Spleen (tissue), 11 donors: ENCODE measurements at regions not wholly inside any gene's neighbourhood (a gene's known extent, or its start where the extent isn't known, plus 50 kb on each side); places are given as distances from the start of the nearest gene placed in this dataset.

Source experiments
- DNase-seq: peaks from one replicate; pipeline ENCODE4 v3.0.0-alpha.2; 2020
- H3K27ac ChIP-seq, 8 donors: fragments of 200-600 bp; sonication (generic) in 7 of 8; 1 replicate in 4 of 8; 2 replicates in 4 of 8; pipeline versions ENCODE4 v1.5.0 to v1.8.0; 2016 to 2021; ENCODE audit warnings: inconsistent platforms in 4 of 8, mild to moderate bottlenecking in 4 of 8, moderate library complexity in 1 of 8
- H3K27me3 ChIP-seq, 7 donors: fragments of 200-600 bp; sonication (generic) in 6 of 7; replicated peaks in 1 of 7; 1 replicate in 4 of 7; 2 replicates in 3 of 7; pipeline versions ENCODE4 v1.5.0 to v1.8.0; 2016 to 2021; ENCODE audit warnings: inconsistent platforms in 3 of 7, mild to moderate bottlenecking in 1 of 7
- H3K36me3 ChIP-seq, 6 donors: fragments of 200-600 bp; sonication (generic) in 5 of 6; 1 replicate in 4 of 6; 2 replicates in 2 of 6; pipeline versions ENCODE4 v1.5.0 to v1.8.0; 2016 to 2021; ENCODE audit warnings: inconsistent platforms in 2 of 6
- H3K4me1 ChIP-seq, 6 donors: fragments of 200-600 bp; sonication (generic) in 5 of 6; 1 replicate in 3 of 6; 2 replicates in 3 of 6; pipeline versions ENCODE4 v1.5.0 to v1.8.0; 2016 to 2021; ENCODE audit warnings: inconsistent platforms in 3 of 6
- H3K4me3 ChIP-seq, 8 donors: fragments of 200-600 bp; sonication (generic) in 7 of 8; 1 replicate in 4 of 8; 2 replicates in 4 of 8; pipeline versions ENCODE4 v1.5.0 to v1.8.0; 2016 to 2021; ENCODE audit warnings: inconsistent platforms in 4 of 8, mild to moderate bottlenecking in 4 of 8, moderate library complexity in 2 of 8
- H3K9me3 ChIP-seq, 8 donors: fragments of 200-600 bp; sonication (generic) in 7 of 8; 1 replicate in 4 of 8; 2 replicates in 4 of 8; pipeline versions ENCODE4 v1.5.0 to v1.8.0; 2016 to 2021; ENCODE audit warnings: inconsistent platforms in 4 of 8
- CTCF ChIP-seq, 11 experiments: fragments of 200-600 bp in 7 of 11; fragments of 450-650 bp in 4 of 11; sonication (generic) in 4 of 11; IDR thresholded peaks in 8 of 11; conservative IDR thresholded peaks in 3 of 11; 1 replicate in 7 of 11; 2 replicates in 4 of 11; pipeline versions ENCODE4 v1.4.0 to v1.8.0; 2016 to 2021; ENCODE audit warnings: antibody characterized with exemption in 11 of 11, inconsistent platforms in 4 of 11, mild to moderate bottlenecking in 1 of 11
- POLR2A ChIP-seq, 3 donors: fragments of 450-650 bp; IDR thresholded peaks; one replicate each; pipeline ENCODE4 v1.5.1; 2017; ENCODE audit warnings: antibody characterized with exemption in 3 of 3, mild to moderate bottlenecking in 1 of 3
- POLR2AphosphoS5 ChIP-seq, 3 donors: sonication (generic); formaldehyde crosslinking; IDR thresholded peaks; one replicate each; pipeline ENCODE4 v1.5.1; 2017; ENCODE audit warnings: antibody characterized with exemption in 3 of 3
- WGBS, 5 donors: extraction: QIAGEN DNeasy Blood & Tissue Kit in 3 of 5; methylation state at CpG; one replicate each; pipeline versions ENCODE4 v1.1.5 to v1.1.7; 2013 to 2018; 5-methylcytosine and 5-hydroxymethylcytosine counted together
- intact Hi-C: fragments of 100-400 bp; cut with DNase I; formaldehyde crosslinking; loops from one replicate; pipeline ENCODE4 v1.15.0; 2023; ENCODE audit warnings: low total_unique reads
- donor health status: healthy with polysubstance abuse.
- donor health status: DM: no; HTN: no; CAD: no; lungs with moderate emphysema.
- donor health status: DM: no; HTN: no; CAD: no.
- donor health status: Bipolar disorder and iron deficiency.
- donor health status: healthy.
- donor health status: DM: no; HTN: no; CAD: no.
- donor health status: DM: yes; HTN: yes; CAD: no.

GRCh38 chr10:33715303-33715975 is 381.0 kb upstream of the NRP1 start:
- WGBS, 5 donors = 53 to 76% (median 62%) methylated on average over 16 of the region's 16 CpGs
- no peak overlapping the region for H3K27ac ChIP-seq
- intact Hi-C loops = no loop called here
- no peaks in the 10 kb centered on the region for H3K27me3 ChIP-seq
- peaks cover 0 to 25% (median 11%) of the 10 kb centered on the region in 6 donors for H3K4me1 ChIP-seq
- peaks cover 0 to 6% (median 0%) of the 10 kb centered on the region in 8 donors for H3K9me3 ChIP-seq
- TF ChIP-seq CTCF (IDR thresholded peaks at IDR 0.05 in 8 of 11, conservative IDR thresholded peaks at IDR 0.05 in 3 of 11) (no peak), POLR2AphosphoS5 (IDR thresholded peaks at IDR 0.05) (no peak), POLR2A (IDR thresholded peaks at IDR 0.05) (no peak)
- no peak for DNase-seq
- no peaks in the 10 kb centered on the region for H3K36me3 ChIP-seq
- H3K4me3 ChIP-seq = no peak overlapping the region

GRCh38 chr10:33712825-33713224 is 378.4 kb upstream of the NRP1 start:
- peaks cover 0 to 1% (median 0%) of the 10 kb centered on the region in 6 donors for H3K4me1 ChIP-seq
- no peak overlapping the region for H3K4me3 ChIP-seq
- no peak overlapping the region for H3K27ac ChIP-seq
- H3K9me3 ChIP-seq = no peaks in the 10 kb centered on the region
- TF ChIP-seq CTCF (IDR thresholded peaks at IDR 0.05 in 8 of 11, conservative IDR thresholded peaks at IDR 0.05 in 3 of 11) = no peak
- TF ChIP-seq POLR2A (IDR thresholded peaks at IDR 0.05) = no peak
- no peak for TF ChIP-seq POLR2AphosphoS5 (IDR thresholded peaks at IDR 0.05)
- no peak for DNase-seq
- intact Hi-C loops = no loop called here
- H3K36me3 ChIP-seq = no peaks in the 10 kb centered on the region
- WGBS, 5 donors = 84 to 96% (median 93%) methylated on average over 7 of the region's 7 CpGs
- H3K27me3 ChIP-seq = no peaks in the 10 kb centered on the region

GRCh38 chr10:33710006-33710405 is 375.5 kb upstream of the NRP1 start:
- Histone ChIP-seq H3K9me3 (no peaks in the 10 kb centered on the region), H3K27me3 (no peaks in the 10 kb centered on the region), H3K4me3 (no peak overlapping the region), H3K4me1 (no peaks in the 10 kb centered on the region), H3K36me3 (no peaks in the 10 kb centered on the region), H3K27ac (no peak overlapping the region)
- intact Hi-C loops = no loop called here
- TF ChIP-seq POLR2AphosphoS5 (IDR thresholded peaks at IDR 0.05) (no peak), CTCF (IDR thresholded peaks at IDR 0.05 in 8 of 11, conservative IDR thresholded peaks at IDR 0.05 in 3 of 11) (no peak), POLR2A (IDR thresholded peaks at IDR 0.05) (no peak)
- WGBS, 5 donors = 88 to 95% (median 92%) methylated on average over 5 of the region's 5 CpGs
- no peak for DNase-seq

GRCh38 chr10:33709008-33709753 is 374.7 kb upstream of the NRP1 start:
- no peaks in the 10 kb centered on the region for H3K9me3 ChIP-seq
- H3K27ac ChIP-seq = no peak overlapping the region
- 80 to 93% (median 83%) methylated on average over 4 of the region's 4 CpGs for WGBS, 5 donors

More at GRCh38 chr10:33709008-33709753, 374.7 kb upstream of the NRP1 start:
- TF ChIP-seq CTCF (IDR thresholded peaks at IDR 0.05 in 8 of 11, conservative IDR thresholded peaks at IDR 0.05 in 3 of 11) (no peak), POLR2A (IDR thresholded peaks at IDR 0.05) (no peak), POLR2AphosphoS5 (IDR thresholded peaks at IDR 0.05) (no peak)
- H3K36me3 ChIP-seq = no peaks in the 10 kb centered on the region
- intact Hi-C loops = no loop called here
- no peak for DNase-seq
- H3K4me3 ChIP-seq = no peak overlapping the region
- peaks cover 0 to 1% (median under 1%) of the 10 kb centered on the region in 6 donors for H3K4me1 ChIP-seq
- no peaks in the 10 kb centered on the region for H3K27me3 ChIP-seq
